Activated CD4-positive, alpha-beta T cell treated with anti-CD3 and anti-CD28 coated beads, Interleukin-2, amount 10 ng/mL, durations not matched to agents 7 days and 5 days (primary cell): ENCODE measurements at regions not wholly inside any gene's neighbourhood (a gene's known extent, or its start where the extent isn't known, plus 50 kb on each side); places are given as distances from the start of the nearest gene placed in this dataset.

ENCODE experiments used
- CTCF ChIA-PET: fragments of 350-600 bp; sonication (Branson Sonifier 250); formaldehyde crosslinking; loops from one replicate; lab custom pipeline; 2021; ENCODE audit warnings: antibody characterized with exemption; lab: Charles Lee
- POLR2A ChIA-PET: fragments of 350-600 bp; sonication (Branson Sonifier 250); formaldehyde crosslinking; loops from one replicate; lab custom pipeline; 2021; ENCODE audit warnings: antibody characterized with exemption; lab: Charles Lee
- DNase-seq: peaks from one replicate; pipeline ENCODE4 v3.0.0-alpha.2; 2020
- H3K27ac Mint-ChIP-seq: one replicate; pipeline ENCODE4 v1.8.0; 2021; ENCODE audit warnings: mild to moderate bottlenecking, moderate library complexity, mixed read lengths
- H3K27me3 Mint-ChIP-seq: one replicate; pipeline ENCODE4 v1.8.0; 2021; ENCODE audit warnings: mixed read lengths
- H3K36me3 Mint-ChIP-seq: one replicate; pipeline ENCODE4 v1.8.0; 2021; ENCODE audit warnings: low read depth, mixed read lengths
- H3K4me1 Mint-ChIP-seq: one replicate; pipeline ENCODE4 v1.8.0; 2021; ENCODE audit warnings: mixed read lengths
- H3K4me3 Mint-ChIP-seq: one replicate; pipeline ENCODE4 v1.8.0; 2021; ENCODE audit warnings: mild to moderate bottlenecking, moderate library complexity, mixed read lengths
- H3K9me3 Mint-ChIP-seq: one replicate; pipeline ENCODE4 v1.8.0; 2021; ENCODE audit warnings: mixed read lengths

DNA sequence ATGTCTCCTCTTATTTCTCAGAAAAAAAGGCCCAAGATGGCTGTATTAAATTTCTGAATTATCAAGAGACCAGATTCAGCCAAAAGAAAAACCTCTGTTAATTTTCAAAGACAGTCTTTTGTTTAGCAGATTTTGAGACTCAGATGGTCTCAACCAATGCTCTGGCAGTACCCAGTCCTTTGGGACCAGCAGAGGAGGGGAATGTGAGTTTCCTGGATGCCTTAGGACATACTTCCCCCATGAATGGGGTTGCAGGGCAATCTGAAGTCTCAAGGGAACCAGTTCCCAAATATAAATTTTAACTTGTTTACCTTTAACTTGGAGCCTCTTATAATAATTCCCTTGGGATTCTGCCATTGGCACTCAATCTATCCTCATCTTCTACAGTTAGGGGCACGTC lies 107.8 kb upstream of the ZNF521 start:
- H3K36me3 Mint-ChIP-seq = no peaks in the 10 kb centered on the region
- POLR2A ChIA-PET = no interaction called here
- no peaks in the 10 kb centered on the region for H3K4me1 Mint-ChIP-seq
- no peak overlapping the region for H3K27ac Mint-ChIP-seq
- no peaks in the 10 kb centered on the region for H3K27me3 Mint-ChIP-seq
- no peak for DNase-seq
- H3K4me3 Mint-ChIP-seq = no peak overlapping the region
- CTCF ChIA-PET = no interaction called here
- H3K9me3 Mint-ChIP-seq = no peaks in the 10 kb centered on the region

DNA sequence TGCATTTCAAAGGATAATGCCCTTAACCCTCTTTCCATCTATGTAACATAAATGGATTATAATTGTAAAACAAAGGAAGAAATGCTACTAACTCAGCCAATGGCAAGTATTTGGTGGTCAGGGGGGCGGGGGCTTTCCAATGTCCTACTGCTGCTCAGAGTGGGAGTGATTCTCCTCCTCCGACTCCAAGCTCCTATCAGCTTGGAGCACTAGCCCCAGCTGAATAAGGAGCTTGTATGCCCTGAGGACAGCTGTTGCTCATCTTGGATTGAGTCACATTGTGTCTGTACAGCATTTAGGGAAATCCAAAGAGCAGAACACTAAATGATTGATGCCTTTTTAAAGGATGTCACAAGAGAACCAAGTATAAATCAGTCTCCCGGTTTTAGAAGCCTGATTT lies 105.6 kb upstream of the ZNF521 start:
- Mint-ChIP-seq H3K4me1 (no peaks in the 10 kb centered on the region), H3K4me3 (no peak overlapping the region), H3K36me3 (no peaks in the 10 kb centered on the region), H3K9me3 (no peaks in the 10 kb centered on the region), H3K27ac (no peak overlapping the region), H3K27me3 (no peaks in the 10 kb centered on the region)
- no peak for DNase-seq
- CTCF ChIA-PET = no interaction called here
- POLR2A ChIA-PET = no interaction called here

DNA sequence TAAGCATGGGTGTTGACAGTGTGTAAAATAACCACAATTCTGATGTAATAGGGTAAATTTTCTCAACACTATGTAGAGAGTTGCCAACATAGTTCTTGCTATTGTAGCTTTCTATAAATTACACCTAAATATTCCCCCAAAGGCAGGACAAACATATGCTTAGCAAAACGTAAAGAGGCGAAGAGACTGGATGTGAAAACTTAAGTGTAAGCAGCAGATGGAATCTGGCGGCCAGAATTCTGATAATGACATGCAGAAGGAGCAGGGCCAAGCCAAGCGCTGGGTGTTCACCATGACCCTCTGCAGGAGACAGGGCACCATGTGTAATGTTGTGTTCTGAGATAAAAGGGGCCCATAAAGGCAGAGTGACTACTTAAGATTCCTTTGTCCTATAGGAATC lies 105.2 kb upstream of the ZNF521 start:
- POLR2A ChIA-PET = no interaction called here
- no peak for DNase-seq
- CTCF ChIA-PET = no interaction called here
- Mint-ChIP-seq H3K4me1 (no peaks in the 10 kb centered on the region), H3K9me3 (no peaks in the 10 kb centered on the region), H3K27ac (no peak overlapping the region), H3K27me3 (no peaks in the 10 kb centered on the region), H3K36me3 (no peaks in the 10 kb centered on the region), H3K4me3 (no peak overlapping the region)

DNA sequence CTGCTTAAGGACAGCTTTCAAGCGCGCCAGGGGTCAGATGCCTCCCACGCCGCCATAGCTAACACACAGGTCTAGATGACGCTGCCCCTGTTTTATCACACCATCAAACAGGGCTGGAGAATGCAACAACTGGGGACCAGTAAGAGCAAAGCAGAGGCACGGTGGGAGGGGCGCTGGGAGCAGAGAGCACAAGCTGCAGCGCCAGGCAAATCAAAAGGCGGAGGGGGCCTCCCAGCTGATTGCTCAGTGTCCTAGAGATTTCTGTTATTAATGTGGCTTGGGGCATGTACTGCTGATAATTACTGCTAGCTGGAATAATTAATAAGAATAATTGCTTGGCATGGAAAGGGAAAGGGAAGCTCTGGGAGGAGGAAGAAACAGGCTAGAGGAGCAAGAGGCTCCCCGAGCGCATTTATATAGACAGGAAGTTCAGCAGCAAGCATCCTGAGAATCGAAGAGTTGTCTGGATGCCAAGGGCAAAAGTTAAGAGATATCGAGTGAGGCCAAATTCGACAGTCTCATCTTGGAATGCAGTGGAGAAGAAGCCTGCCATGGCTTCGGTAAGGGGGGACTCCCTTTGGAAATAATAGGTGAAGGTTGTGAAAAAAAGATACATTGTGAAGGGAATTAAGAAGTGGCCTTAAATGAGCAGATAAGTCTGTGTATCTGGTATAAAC lies 104.5 kb upstream of the ZNF521 start:
- no peaks in the 10 kb centered on the region for H3K4me1 Mint-ChIP-seq
- H3K27me3 Mint-ChIP-seq = no peaks in the 10 kb centered on the region
- H3K9me3 Mint-ChIP-seq = no peaks in the 10 kb centered on the region
- no peak for DNase-seq
- no peak overlapping the region for H3K27ac Mint-ChIP-seq
- H3K36me3 Mint-ChIP-seq = no peaks in the 10 kb centered on the region
- ChIA-PET POLR2A (no interaction called here), CTCF (no interaction called here)
- no peak overlapping the region for H3K4me3 Mint-ChIP-seq

DNA sequence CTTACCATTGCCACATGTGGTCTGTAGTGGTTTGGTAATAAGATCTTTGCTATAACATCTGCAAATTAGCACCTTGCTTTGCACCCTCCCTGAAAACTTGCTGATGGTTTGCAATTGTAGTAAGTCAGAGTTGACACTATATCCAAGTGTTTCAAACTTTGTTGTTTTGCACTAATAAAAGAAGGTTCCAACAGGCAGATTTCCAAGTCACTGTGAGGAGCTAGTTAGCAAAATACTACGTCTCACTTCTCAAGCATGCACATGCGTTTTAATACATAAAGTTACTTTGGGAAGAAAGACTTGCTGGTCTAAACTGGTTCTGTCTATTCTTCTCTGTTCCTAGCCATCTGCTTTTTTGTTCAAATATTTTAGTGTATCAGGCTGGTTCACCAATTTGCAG lies 103.7 kb upstream of the ZNF521 start:
- H3K4me1 Mint-ChIP-seq = no peaks in the 10 kb centered on the region
- H3K4me3 Mint-ChIP-seq = no peak overlapping the region
- H3K27me3 Mint-ChIP-seq = no peaks in the 10 kb centered on the region
- CTCF ChIA-PET = no interaction called here
- H3K36me3 Mint-ChIP-seq = no peaks in the 10 kb centered on the region
- no peak for DNase-seq
- no peaks in the 10 kb centered on the region for H3K9me3 Mint-ChIP-seq
- H3K27ac Mint-ChIP-seq = no peak overlapping the region
- POLR2A ChIA-PET = no interaction called here

GRCh38 chr18:25455159-25455558 lies 103.2 kb upstream of the ZNF521 start:
- ChIA-PET CTCF (no interaction called here), POLR2A (no interaction called here)
- no peak for DNase-seq
- Mint-ChIP-seq H3K27ac (no peak overlapping the region), H3K4me1 (no peaks in the 10 kb centered on the region), H3K9me3 (no peaks in the 10 kb centered on the region), H3K4me3 (no peak overlapping the region), H3K36me3 (no peaks in the 10 kb centered on the region), H3K27me3 (no peaks in the 10 kb centered on the region)

GRCh38 chr18:25454730-25455129 lies 102.8 kb upstream of the ZNF521 start:
- Mint-ChIP-seq H3K9me3 (no peaks in the 10 kb centered on the region), H3K27me3 (no peaks in the 10 kb centered on the region), H3K36me3 (no peaks in the 10 kb centered on the region), H3K4me1 (no peaks in the 10 kb centered on the region), H3K4me3 (no peak overlapping the region), H3K27ac (no peak overlapping the region)
- POLR2A ChIA-PET = no interaction called here
- no peak for DNase-seq
- CTCF ChIA-PET = no interaction called here

DNA sequence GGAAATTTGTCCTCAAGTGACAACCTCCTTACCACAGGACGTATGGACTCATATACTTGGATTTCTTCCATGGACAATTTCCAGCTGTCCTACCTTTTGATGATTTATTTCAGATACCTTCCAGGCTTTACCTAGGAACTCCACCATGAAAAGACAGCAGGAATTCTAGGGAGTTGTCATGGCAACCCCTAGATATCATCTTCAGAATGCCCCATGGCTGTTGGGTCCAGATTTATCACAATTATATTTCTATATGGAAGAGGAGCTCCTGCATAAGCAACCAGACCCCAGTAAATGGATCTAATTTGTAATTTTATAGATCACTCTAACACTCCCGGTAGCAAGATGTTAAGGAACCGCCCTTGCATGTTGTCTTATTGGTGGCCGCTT lies 102.3 kb upstream of the ZNF521 start:
- Mint-ChIP-seq H3K9me3 (no peaks in the 10 kb centered on the region), H3K4me3 (no peak overlapping the region), H3K36me3 (no peaks in the 10 kb centered on the region), H3K27me3 (no peaks in the 10 kb centered on the region), H3K27ac (no peak overlapping the region), H3K4me1 (no peaks in the 10 kb centered on the region)
- POLR2A ChIA-PET = no interaction called here
- CTCF ChIA-PET = no interaction called here
- DNase-seq = no peak

- Mint-ChIP-seq H3K4me3 (no peak overlapping the region), H3K9me3 (no peaks in the 10 kb centered on the region), H3K4me1 (no peaks in the 10 kb centered on the region), H3K27ac (no peak overlapping the region), H3K36me3 (no peaks in the 10 kb centered on the region), H3K27me3 (no peaks in the 10 kb centered on the region)
- ChIA-PET POLR2A (no interaction called here), CTCF (interaction anchor here (0.7 kb wide), 1 partner anchor 765 kb away, joined by 3 read pairs; no protein-coding TSS in a partner anchor)
- no peak for DNase-seq
These were observed 101.7 kb upstream of the ZNF521 start for GRCh38 chr18:25453556-25454269.

- CTCF ChIA-PET = no interaction called here
- no peak overlapping the region for H3K4me3 Mint-ChIP-seq
- no peaks in the 10 kb centered on the region for H3K4me1 Mint-ChIP-seq
- POLR2A ChIA-PET = no interaction called here
- no peaks in the 10 kb centered on the region for H3K36me3 Mint-ChIP-seq
- no peak for DNase-seq
- H3K27ac Mint-ChIP-seq = no peak overlapping the region
- no peaks in the 10 kb centered on the region for H3K27me3 Mint-ChIP-seq
- H3K9me3 Mint-ChIP-seq = peaks cover 3% of the 10 kb centered on the region
These were observed 99.2 kb upstream of the ZNF521 start for GRCh38 chr18:25451077-25451658.

- Mint-ChIP-seq H3K4me1 (no peaks in the 10 kb centered on the region), H3K4me3 (no peak overlapping the region), H3K27me3 (no peaks in the 10 kb centered on the region), H3K27ac (no peak overlapping the region), H3K9me3 (peaks cover 3% of the 10 kb centered on the region), H3K36me3 (no peaks in the 10 kb centered on the region)
- ChIA-PET POLR2A (no interaction called here), CTCF (no interaction called here)
- no peak for DNase-seq
These were observed 97.1 kb upstream of the ZNF521 start for GRCh38 chr18:25449046-25449445.

GRCh38 chr18:25446972-25447371 lies 95.0 kb upstream of the ZNF521 start:
- POLR2A ChIA-PET = no interaction called here
- CTCF ChIA-PET = no interaction called here
- Mint-ChIP-seq H3K27me3 (no peaks in the 10 kb centered on the region), H3K4me3 (no peak overlapping the region), H3K27ac (no peak overlapping the region), H3K36me3 (no peaks in the 10 kb centered on the region), H3K9me3 (peaks cover 3% of the 10 kb centered on the region), H3K4me1 (no peaks in the 10 kb centered on the region)
- no peak for DNase-seq

DNA sequence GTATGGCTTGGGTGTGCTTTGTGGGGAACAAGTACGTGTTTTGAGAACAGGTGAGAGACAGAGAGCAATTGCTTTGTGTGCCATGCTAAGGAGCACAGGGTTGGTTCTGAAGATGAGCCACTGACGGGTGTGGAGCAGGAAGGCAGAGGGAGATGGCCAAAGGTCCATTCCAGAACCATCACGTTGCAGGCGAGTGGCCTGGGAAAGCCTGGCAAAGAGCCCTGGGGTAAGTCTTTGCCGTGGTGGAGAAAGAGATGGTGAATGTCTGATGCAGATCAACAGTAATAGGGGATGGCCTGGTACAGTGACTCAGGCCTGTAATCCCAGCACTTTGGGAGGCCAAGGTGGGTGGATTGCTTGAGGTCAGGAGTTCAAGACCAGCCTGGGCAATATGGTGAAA lies 93.5 kb upstream of the ZNF521 start:
- Mint-ChIP-seq H3K36me3 (no peaks in the 10 kb centered on the region), H3K27me3 (no peaks in the 10 kb centered on the region), H3K4me3 (no peak overlapping the region), H3K27ac (no peak overlapping the region), H3K9me3 (peaks cover 3% of the 10 kb centered on the region), H3K4me1 (no peaks in the 10 kb centered on the region)
- ChIA-PET POLR2A (no interaction called here), CTCF (no interaction called here)
- no peak for DNase-seq
